ENCODE measurements at regions not wholly inside any gene's neighbourhood (a gene's known extent, or its start where the extent isn't known, plus 50 kb on each side); places are given as distances from the start of the nearest gene placed in this dataset.

- Histone ChIP-seq H3K9me3 (ENCODE audit: control insufficient read depth, insufficient read depth, low read depth, low read length) (no peaks in the 10 kb centered on the region), H3K27ac (ENCODE audit: low read length) (no peak overlapping the region), H3K4me1 (ENCODE audit: control insufficient read depth, insufficient read depth, low read length) (no peaks in the 10 kb centered on the region), H3K27me3 (ENCODE audit: control insufficient read depth, insufficient read depth, low read length) (no peaks in the 10 kb centered on the region), H3K36me3 (ENCODE audit: control insufficient read depth, insufficient read depth, low read length) (no peaks in the 10 kb centered on the region), H3K4me3 (ENCODE audit: low read depth in 2 of 2, low read length in 2 of 2) (no peak overlapping the region)
- intact Hi-C loops (cut with micrococcal nuclease; ENCODE audit: unreplicated experiment) (no loop called here), in situ Hi-C loops (cut with HindIII; ENCODE audit: low pct_unique_long_range_greater_than_20kb, low sequenced_read_pairs) (no loop called here)
- no peak for ATAC-seq
- TF ChIP-seq REST (IDR thresholded peaks at IDR 0.05; ENCODE audit: insufficient read depth in 1 of 2, low read depth in 2 of 2, low read length in 1 of 2) (no peak), CTCF (IDR thresholded peaks at IDR 0.05) (no peak), SIN3A (IDR thresholded peaks at IDR 0.05; ENCODE audit: borderline replicate concordance, insufficient read depth, low read depth, low read length) (no peak), POLR2AphosphoS5 (IDR thresholded peaks at IDR 0.05; ENCODE audit: low read depth, low read length) (no peak), TCF7L2 (IDR thresholded peaks at IDR 0.05; ENCODE audit: low read depth, low read length) (no peak)
- no peak for DNase-seq (ENCODE audit: low read depth, low spot score)
- ChIA-PET CTCF (interaction anchor here (0.6 kb wide), 1 partner anchor 207 kb away, joined by 11 read pairs; no protein-coding TSS in a partner anchor), POLR2A (no interaction called here)
- no TSS peak for BruUV-seq (replicated peaks)
Observed at GRCh38 chr13:44840131-44840530, 149.1 kb downstream of the NUFIP1 start.

DNA sequence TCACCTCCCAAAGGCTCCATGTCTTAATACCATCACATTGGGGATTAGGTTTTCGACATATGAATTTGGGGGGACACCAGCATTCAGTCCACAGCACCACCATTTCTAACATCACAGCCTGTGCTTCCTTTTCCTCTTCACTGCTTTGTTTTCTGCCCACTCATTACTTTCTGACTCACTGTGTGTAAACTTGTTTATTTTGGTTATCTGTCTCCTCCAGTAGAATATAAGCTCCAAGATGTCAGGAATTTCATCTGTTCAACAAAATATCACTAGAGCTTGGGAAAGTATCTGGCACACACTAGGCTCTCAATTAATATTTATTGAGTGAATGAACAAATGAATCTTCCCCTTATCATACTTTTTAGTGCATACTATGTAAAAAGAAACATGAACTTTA, 152.0 kb downstream of the NUFIP1 start:
- ChIA-PET POLR2A (no interaction called here), CTCF (no interaction called here)
- Histone ChIP-seq H3K27ac (ENCODE audit: low read length) (no peak overlapping the region), H3K9me3 (ENCODE audit: control insufficient read depth, insufficient read depth, low read depth, low read length) (no peaks in the 10 kb centered on the region), H3K27me3 (ENCODE audit: control insufficient read depth, insufficient read depth, low read length) (no peaks in the 10 kb centered on the region), H3K4me1 (ENCODE audit: control insufficient read depth, insufficient read depth, low read length) (no peaks in the 10 kb centered on the region), H3K36me3 (ENCODE audit: control insufficient read depth, insufficient read depth, low read length) (no peaks in the 10 kb centered on the region), H3K4me3 (ENCODE audit: low read depth in 2 of 2, low read length in 2 of 2) (no peak overlapping the region)
- BruUV-seq (replicated peaks) = no TSS peak
- intact Hi-C loops (cut with micrococcal nuclease; ENCODE audit: unreplicated experiment) = no loop called here
- no peak for TF ChIP-seq POLR2AphosphoS5 (IDR thresholded peaks at IDR 0.05; ENCODE audit: low read depth, low read length)
- no peak for TF ChIP-seq SIN3A (IDR thresholded peaks at IDR 0.05; ENCODE audit: borderline replicate concordance, insufficient read depth, low read depth, low read length)
- TF ChIP-seq CTCF (IDR thresholded peaks at IDR 0.05) = no peak
- no peak for TF ChIP-seq REST (IDR thresholded peaks at IDR 0.05; ENCODE audit: insufficient read depth in 1 of 2, low read depth in 2 of 2, low read length in 1 of 2)
- no peak for TF ChIP-seq TCF7L2 (IDR thresholded peaks at IDR 0.05; ENCODE audit: low read depth, low read length)
- in situ Hi-C loops (cut with HindIII; ENCODE audit: low pct_unique_long_range_greater_than_20kb, low sequenced_read_pairs) = no loop called here
- ATAC-seq (no peak), DNase-seq (ENCODE audit: low read depth, low spot score) (no peak)
